LNCAP (cell line): ENCODE measurements at regions not wholly inside any gene's neighbourhood (a gene's known extent, or its start where the extent isn't known, plus 50 kb on each side); places are given as distances from the start of the nearest gene placed in this dataset.

Experiments
- CTCF ChIP-seq: fragments of 450-650 bp; IDR thresholded peaks from 2 replicates; pipeline ENCODE4 v1.5.1; 2017; ENCODE audit warnings: mild to moderate bottlenecking

DNA sequence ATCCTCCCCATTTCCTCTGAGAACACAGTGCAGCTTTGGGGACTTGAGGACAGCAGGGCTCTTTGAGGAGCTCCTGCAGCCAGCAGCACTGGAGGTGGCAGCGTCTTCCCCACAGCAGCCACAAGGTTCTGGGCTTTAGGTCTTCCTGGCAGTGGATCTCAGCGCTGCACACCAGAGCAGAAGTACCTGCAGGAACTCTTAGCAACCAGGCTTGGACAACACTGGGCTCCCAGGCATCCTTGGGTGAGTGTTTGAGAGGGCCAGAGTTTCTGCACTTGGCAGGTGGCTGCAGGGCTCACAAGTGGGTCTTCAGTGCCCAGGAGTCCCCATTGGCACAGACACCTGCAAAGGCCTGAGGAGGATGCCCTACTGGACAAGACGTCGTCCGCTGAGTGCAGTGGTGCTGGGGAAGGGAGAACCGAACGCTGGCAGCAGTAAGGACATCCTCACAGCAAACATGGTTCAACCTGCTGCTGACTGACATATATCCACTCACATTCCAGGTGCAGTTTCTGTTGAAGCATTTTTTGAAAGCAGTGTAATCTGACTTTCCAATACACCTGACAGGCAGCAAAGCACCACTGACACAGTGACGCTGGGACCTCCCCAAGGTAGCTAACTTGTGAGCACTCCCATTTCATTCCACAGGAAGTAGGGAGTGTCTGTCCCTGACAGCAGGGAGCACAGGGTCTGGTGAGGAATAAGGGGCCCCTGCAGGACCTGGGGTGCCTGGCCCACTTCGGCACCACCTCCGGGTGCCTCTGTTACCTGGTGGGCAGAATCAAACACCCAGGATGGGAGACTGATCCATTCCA lies 149.9 kb upstream of the COPS8 start:
- TF ChIP-seq CTCF = no peak

GRCh38 chr2:236936446-236936940 lies 149.2 kb upstream of the COPS8 start:
- TF ChIP-seq CTCF = no peak

- TF ChIP-seq CTCF = no peak
These were observed 147.6 kb upstream of the COPS8 start for GRCh38 chr2:236938126-236938525.

- no peak for TF ChIP-seq CTCF
These were observed 146.4 kb upstream of the COPS8 start for GRCh38 chr2:236939271-236939670.

DNA sequence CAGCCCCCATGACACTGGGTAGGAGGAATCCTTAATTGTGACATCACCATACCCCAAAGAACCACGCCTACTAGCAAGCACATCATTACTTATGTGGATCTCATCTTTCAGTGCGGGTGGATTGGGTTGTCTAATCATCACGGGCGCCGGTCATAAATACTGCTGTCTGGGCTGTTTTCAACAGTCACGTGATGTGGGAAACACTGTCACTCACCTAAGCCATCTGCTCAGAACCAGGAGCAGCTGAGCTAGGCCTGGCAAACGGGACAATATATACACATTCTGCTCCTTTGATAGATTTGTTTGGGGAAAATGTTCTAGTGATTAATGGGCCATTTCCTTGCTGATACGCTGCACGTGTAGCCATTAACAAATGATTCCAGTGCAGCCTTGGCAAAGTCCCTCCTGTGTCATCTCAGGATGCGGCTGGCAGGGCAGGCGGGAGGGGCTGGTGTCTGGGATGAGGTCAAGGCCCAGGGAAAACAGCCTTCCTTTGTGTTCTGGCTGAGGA lies 145.9 kb upstream of the COPS8 start:
- TF ChIP-seq CTCF = no peak

DNA sequence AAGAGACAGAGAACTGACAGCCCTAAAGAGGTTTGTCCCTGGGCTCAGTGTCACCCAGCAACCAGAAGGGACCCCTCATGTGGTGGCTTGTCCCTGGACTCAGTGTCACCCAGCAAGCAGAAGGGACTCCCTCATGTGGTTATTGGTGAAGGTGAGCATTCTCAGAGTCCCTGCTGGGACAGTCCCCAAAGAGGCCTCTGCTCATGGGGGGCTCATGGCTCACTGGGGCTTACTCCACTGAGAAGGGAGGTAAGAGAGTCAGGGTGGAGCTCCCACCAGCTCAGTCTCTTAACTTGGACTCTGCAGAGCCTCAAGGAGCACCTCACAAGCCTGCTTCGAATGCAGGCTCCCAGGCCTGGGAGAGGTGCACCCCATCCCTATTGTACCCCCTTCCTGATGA lies 145.2 kb upstream of the COPS8 start:
- TF ChIP-seq CTCF = no peak

DNA sequence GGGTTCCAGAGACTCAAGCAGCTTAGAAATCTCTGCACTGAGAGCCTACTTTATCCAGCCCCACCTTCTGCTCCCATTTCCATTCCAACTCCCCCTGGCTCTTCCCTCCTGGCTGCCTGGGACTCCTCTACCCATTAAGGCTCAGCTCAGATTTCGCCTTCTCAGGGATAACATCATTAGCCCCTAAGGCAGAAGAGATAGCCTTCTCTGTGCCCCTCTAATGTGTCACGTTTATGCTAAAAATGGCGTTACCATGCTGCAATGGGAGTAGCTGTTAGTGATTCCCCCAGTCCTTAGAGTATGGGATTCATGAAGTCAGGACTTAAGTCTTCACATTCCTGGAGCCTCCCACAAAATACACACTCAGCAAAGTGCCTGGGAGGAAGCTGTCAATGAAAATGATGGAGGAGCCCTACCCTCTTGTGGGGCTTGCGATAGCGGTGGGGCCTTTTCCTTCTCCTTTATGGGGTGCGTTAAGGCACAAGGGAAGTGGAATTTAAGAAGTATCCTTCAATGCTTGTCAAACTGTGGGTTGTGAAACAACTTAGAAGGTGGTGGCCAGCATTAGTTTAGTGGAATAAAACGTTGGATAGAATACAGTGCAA lies 144.7 kb upstream of the COPS8 start:
- TF ChIP-seq CTCF = no peak
